ENCODE measurements at regions not wholly inside any gene's neighbourhood (a gene's known extent, or its start where the extent isn't known, plus 50 kb on each side); places are given as distances from the start of the nearest gene placed in this dataset.

GRCh38 chr11:81373986-81374385 is 1359.7 kb downstream of the FAM181B start (continued):
- TF ChIP-seq TEAD4 (IDR thresholded peaks at IDR 0.05; ENCODE audit: low read depth, low read length), result no peak
- TF ChIP-seq EP300 (IDR thresholded peaks at IDR 0.05; ENCODE audit: borderline replicate concordance in 1 of 2, low read depth in 2 of 2, low read length in 2 of 2), result no peak
- no peak for TF ChIP-seq SIN3A (conservative IDR thresholded peaks at IDR 0.05 in 1 of 2, IDR thresholded peaks at IDR 0.05 in 1 of 2; ENCODE audit: low read depth in 1 of 2, low read length in 2 of 2)
- no peak for TF ChIP-seq FOSL1 (IDR thresholded peaks at IDR 0.05; ENCODE audit: insufficient read depth, low read depth, low read length)

Measured in H1 (cell line).